ENCODE measurements at regions not wholly inside any gene's neighbourhood (a gene's known extent, or its start where the extent isn't known, plus 50 kb on each side); places are given as distances from the start of the nearest gene placed in this dataset.

DNA sequence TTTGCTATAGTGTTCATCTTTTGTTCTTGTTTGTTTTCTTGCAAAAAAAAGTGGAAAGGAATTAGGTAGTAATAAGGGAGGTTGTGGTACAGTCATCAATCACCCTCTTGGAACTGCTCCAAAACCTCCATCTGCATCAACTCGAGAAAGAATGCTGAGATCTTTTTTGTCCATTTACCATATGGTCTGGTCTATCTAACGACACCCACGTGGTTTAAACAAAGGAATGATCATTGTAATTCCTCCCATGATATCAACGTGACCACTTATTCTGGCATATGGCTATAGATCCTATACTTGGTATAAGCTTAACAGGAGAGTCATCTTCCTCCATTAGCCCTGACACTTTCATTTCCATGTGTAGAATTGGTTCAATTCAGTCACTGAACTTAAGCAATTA lies 1025.3 kb upstream of the NXPH2 start:
- Histone ChIP-seq H3K36me3 (ENCODE audit: control insufficient read depth, insufficient read depth, low read length) (no peaks in the 10 kb centered on the region), H3K4me3 (ENCODE audit: low read depth in 2 of 2, low read length in 2 of 2) (no peak overlapping the region), H3K27me3 (ENCODE audit: control insufficient read depth, insufficient read depth, low read length) (no peaks in the 10 kb centered on the region), H3K9me3 (ENCODE audit: control insufficient read depth, insufficient read depth, low read depth, low read length) (no peaks in the 10 kb centered on the region), H3K4me1 (ENCODE audit: control insufficient read depth, insufficient read depth, low read length) (no peaks in the 10 kb centered on the region), H3K27ac (ENCODE audit: low read length) (no peak overlapping the region)
- CTCF ChIA-PET: no interaction called here
- POLR2A ChIA-PET: no interaction called here
- ATAC-seq: no peak
- intact Hi-C loops (cut with micrococcal nuclease; ENCODE audit: unreplicated experiment) (no loop called here), in situ Hi-C loops (cut with HindIII; ENCODE audit: low pct_unique_long_range_greater_than_20kb, low sequenced_read_pairs) (no loop called here)
- no TSS peak for BruUV-seq (replicated peaks)
- no peak for DNase-seq (ENCODE audit: low read depth, low spot score)
- no peak for TF ChIP-seq SIN3A (IDR thresholded peaks at IDR 0.05; ENCODE audit: borderline replicate concordance, insufficient read depth, low read depth, low read length)
- TF ChIP-seq TCF7L2 (IDR thresholded peaks at IDR 0.05; ENCODE audit: low read depth, low read length): no peak
- no peak for TF ChIP-seq REST (IDR thresholded peaks at IDR 0.05; ENCODE audit: insufficient read depth in 1 of 2, low read depth in 2 of 2, low read length in 1 of 2)

- Histone ChIP-seq H3K4me1 (ENCODE audit: control insufficient read depth, insufficient read depth, low read length) (no peaks in the 10 kb centered on the region), H3K36me3 (ENCODE audit: control insufficient read depth, insufficient read depth, low read length) (no peaks in the 10 kb centered on the region), H3K9me3 (ENCODE audit: control insufficient read depth, insufficient read depth, low read depth, low read length) (no peaks in the 10 kb centered on the region), H3K27me3 (ENCODE audit: control insufficient read depth, insufficient read depth, low read length) (no peaks in the 10 kb centered on the region), H3K4me3 (ENCODE audit: low read depth in 2 of 2, low read length in 2 of 2) (no peak overlapping the region), H3K27ac (ENCODE audit: low read length) (no peak overlapping the region)
- POLR2A ChIA-PET: no interaction called here
- intact Hi-C loops (cut with micrococcal nuclease; ENCODE audit: unreplicated experiment) (loop anchor here (10.0 kb wide), 1 partner anchor 1066 kb away; no protein-coding TSS in a partner anchor), in situ Hi-C loops (cut with HindIII; ENCODE audit: low pct_unique_long_range_greater_than_20kb, low sequenced_read_pairs) (no loop called here)
- DNase-seq (ENCODE audit: low read depth, low spot score) (no peak), ATAC-seq (no peak)
- CTCF ChIA-PET: interaction anchor here (0.6 kb wide), 1 partner anchor 223 kb away, joined by 6 read pairs; no protein-coding TSS in a partner anchor
- BruUV-seq (replicated peaks): no TSS peak
- TF ChIP-seq POLR2AphosphoS5 (IDR thresholded peaks at IDR 0.05; ENCODE audit: low read depth, low read length) (no peak), TCF7L2 (IDR thresholded peaks at IDR 0.05; ENCODE audit: low read depth, low read length) (no peak), REST (IDR thresholded peaks at IDR 0.05; ENCODE audit: insufficient read depth in 1 of 2, low read depth in 2 of 2, low read length in 1 of 2) (no peak), CTCF (IDR thresholded peaks at IDR 0.05) (no peak), SIN3A (IDR thresholded peaks at IDR 0.05; ENCODE audit: borderline replicate concordance, insufficient read depth, low read depth, low read length) (no peak)
Measured at GRCh38 chr2:139798391-139798790, 1018.2 kb upstream of the NXPH2 start.
